ENCODE measurements at regions not wholly inside any gene's neighbourhood (a gene's known extent, or its start where the extent isn't known, plus 50 kb on each side); places are given as distances from the start of the nearest gene placed in this dataset.

DNA sequence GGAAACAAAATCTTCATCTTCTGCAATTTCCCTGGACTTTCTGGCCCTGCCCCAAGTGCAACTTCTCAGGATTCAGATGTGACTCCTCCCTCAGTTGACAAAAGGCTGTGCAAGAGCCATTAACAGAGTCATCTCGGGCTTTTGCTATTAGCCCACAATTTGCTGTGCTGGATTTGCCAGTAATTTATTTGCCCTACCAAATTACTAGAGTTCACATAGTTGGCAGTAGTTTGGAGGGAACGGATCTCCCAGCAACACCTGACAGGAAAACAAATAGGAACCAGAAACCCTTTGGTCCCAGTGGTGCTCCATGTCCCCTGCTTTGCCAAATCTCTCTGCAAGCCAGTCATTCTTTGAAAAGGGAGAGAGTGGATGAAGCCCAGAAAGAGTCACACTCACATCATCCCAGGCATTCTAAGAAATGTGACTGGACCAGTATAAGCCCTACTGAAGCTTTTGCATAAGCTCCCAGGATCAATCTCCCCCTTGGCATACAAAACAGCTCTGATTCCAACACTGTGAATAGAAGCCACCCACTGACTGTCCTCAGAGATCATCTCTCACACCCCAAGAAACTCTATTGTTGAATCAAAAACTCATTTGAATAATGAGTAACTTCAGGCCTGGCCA lies 350.1 kb upstream of the NBEA start:
- no peak for DNase-seq (ENCODE audit: low read depth)
- no peak overlapping the region for H3K4me3 ChIP-seq (ENCODE audit: low read depth, low read length)
- TF ChIP-seq, protein P1, sequence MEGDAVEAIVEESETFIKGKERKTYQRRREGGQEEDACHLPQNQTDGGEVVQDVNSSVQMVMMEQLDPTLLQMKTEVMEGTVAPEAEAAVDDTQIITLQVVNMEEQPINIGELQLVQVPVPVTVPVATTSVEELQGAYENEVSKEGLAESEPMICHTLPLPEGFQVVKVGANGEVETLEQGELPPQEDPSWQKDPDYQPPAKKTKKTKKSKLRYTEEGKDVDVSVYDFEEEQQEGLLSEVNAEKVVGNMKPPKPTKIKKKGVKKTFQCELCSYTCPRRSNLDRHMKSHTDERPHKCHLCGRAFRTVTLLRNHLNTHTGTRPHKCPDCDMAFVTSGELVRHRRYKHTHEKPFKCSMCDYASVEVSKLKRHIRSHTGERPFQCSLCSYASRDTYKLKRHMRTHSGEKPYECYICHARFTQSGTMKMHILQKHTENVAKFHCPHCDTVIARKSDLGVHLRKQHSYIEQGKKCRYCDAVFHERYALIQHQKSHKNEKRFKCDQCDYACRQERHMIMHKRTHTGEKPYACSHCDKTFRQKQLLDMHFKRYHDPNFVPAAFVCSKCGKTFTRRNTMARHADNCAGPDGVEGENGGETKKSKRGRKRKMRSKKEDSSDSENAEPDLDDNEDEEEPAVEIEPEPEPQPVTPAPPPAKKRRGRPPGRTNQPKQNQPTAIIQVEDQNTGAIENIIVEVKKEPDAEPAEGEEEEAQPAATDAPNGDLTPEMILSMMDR (IDR thresholded peaks at IDR 0.05; ENCODE audit: low read depth, low read length, missing control alignments), result no peak

GRCh38 chr13:34593658-34594057 lies 348.4 kb upstream of the NBEA start:
- TF ChIP-seq, protein P1 (IDR thresholded peaks at IDR 0.05; ENCODE audit: low read depth, low read length, missing control alignments), result no peak
- DNase-seq (ENCODE audit: low read depth), result no peak
- no peak overlapping the region for H3K4me3 ChIP-seq (ENCODE audit: low read depth, low read length)

DNA sequence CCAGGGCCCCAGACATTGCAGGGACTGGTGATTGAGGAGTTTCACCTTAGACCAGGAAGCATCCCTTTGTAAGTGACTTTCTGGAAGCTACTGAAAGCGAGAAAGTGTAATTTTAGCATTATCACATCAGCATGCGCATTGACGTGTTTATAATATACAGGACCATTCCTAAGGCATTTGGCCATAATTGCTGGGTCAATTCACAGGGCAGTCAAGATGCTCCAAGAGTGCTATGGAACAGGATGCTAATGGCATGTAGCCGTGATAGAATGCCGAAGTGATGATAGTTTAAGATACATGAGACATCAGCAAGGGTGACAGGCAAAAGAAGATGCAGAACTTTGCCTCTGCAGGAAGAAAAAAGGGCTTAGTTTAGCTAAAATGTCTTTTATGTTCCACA lies 347.6 kb upstream of the NBEA start:
- TF ChIP-seq, protein P1 (IDR thresholded peaks at IDR 0.05; ENCODE audit: low read depth, low read length, missing control alignments), result no peak
- DNase-seq (ENCODE audit: low read depth), result no peak
- H3K4me3 ChIP-seq (ENCODE audit: low read depth, low read length), result no peak overlapping the region

DNA sequence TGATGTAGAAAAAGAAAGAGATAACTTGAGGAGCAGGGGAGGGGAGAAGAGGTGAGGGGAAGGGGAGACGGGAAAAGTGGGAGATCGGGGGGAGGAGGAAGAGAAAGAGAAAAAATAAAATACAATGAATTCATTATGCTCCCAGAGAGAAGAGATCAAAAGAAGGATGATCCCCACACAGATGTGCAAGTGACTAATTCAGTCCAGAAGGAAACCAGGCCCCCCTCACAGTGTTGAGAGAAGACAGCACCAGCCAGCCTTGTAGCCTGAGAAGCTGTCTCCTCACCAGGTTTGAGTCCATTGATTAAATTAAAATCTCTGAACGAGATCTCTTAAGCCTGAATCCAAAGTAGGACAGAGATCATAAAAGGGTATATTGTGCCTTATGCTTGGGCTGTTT lies 333.7 kb upstream of the NBEA start:
- no peak for DNase-seq (ENCODE audit: low read depth)

GRCh38 chr13:34611671-34612070 lies 330.4 kb upstream of the NBEA start:
- TF ChIP-seq, protein P1 (IDR thresholded peaks at IDR 0.05; ENCODE audit: low read depth, low read length, missing control alignments), result no peak
- no peak for DNase-seq (ENCODE audit: low read depth)
- no peak overlapping the region for H3K4me3 ChIP-seq (ENCODE audit: low read depth, low read length)

More for the DNA sequence above, 333.7 kb upstream of the NBEA start:
- TF ChIP-seq, protein P1 (IDR thresholded peaks at IDR 0.05; ENCODE audit: low read depth, low read length, missing control alignments), result no peak
- no peak overlapping the region for H3K4me3 ChIP-seq (ENCODE audit: low read depth, low read length)

- DNase-seq (ENCODE audit: low read depth), result no peak
- H3K4me3 ChIP-seq (ENCODE audit: low read depth, low read length), result no peak overlapping the region
- TF ChIP-seq, protein P1 (IDR thresholded peaks at IDR 0.05; ENCODE audit: low read depth, low read length, missing control alignments), result no peak
Observed at GRCh38 chr13:34617473-34618083, 324.5 kb upstream of the NBEA start.

GRCh38 chr13:34618654-34619053 lies 323.4 kb upstream of the NBEA start:
- H3K4me3 ChIP-seq (ENCODE audit: low read depth, low read length), result no peak overlapping the region
- TF ChIP-seq, protein P1 (IDR thresholded peaks at IDR 0.05; ENCODE audit: low read depth, low read length, missing control alignments), result no peak
- no peak for DNase-seq (ENCODE audit: low read depth)

Measured in GM12864 (cell line).